CD4-positive, alpha-beta T cell treated with Interleukin-1 beta for 1 hour (primary cell): ENCODE measurements at regions not wholly inside any gene's neighbourhood (a gene's known extent, or its start where the extent isn't known, plus 50 kb on each side); places are given as distances from the start of the nearest gene placed in this dataset.

Source experiments
- DNase-seq, 2 donors: peaks; one replicate each; pipeline ENCODE4 v3.0.0-alpha.2; 2020 to 2022

DNA sequence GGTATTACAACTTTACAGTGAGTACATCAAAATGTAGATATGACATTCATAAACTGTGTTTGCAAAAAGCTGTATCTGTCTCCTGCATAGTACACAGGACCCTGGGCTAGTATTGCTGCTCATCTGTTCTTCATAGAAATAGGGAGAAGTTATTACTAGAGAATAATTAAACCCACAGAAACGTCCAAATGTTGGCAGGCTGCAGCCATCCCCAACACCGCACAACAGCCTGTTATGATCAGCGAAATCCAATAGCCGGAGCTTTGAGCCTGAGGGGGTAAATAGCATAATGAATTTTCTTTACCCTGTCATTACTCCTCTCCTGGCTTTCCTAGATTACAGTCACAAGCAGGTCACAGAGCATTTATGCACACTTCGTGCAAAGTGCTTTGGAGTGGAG, 178.0 kb downstream of the DACT1 start:
- no peak for DNase-seq

DNA sequence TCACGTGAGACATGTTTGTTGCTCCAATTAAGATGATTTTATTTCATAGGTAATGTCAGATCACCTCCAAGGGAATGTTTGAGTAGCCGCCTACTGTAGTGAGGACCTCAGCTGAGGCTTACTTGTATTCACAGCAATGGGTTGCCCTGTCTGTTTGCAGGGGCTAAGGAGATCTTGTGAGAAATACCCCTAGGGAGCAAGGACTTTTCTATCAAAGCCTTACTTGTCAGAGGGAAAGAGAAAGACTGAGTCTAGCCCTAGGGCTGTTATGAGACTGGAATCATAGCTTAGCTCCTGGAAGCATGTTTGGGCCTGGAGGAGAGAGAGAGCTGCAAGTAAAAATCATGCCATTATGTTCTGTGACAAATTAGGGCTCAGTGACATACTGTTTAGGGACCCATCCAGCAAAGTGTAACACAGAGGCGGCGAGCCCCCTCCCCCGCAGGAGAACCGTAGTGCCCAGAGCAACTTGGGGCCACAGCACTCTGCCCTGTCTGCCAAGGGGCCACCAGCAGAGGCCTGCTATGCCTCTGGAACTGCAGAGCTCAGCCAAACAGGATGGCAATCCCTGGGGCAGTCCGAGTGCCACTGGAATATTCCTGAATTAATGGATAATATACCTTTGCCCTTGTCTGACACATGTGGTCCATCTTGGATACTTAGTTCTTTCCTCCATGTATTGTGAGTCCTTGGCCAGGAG, 178.8 kb downstream of the DACT1 start:
- DNase-seq = no peak

DNA sequence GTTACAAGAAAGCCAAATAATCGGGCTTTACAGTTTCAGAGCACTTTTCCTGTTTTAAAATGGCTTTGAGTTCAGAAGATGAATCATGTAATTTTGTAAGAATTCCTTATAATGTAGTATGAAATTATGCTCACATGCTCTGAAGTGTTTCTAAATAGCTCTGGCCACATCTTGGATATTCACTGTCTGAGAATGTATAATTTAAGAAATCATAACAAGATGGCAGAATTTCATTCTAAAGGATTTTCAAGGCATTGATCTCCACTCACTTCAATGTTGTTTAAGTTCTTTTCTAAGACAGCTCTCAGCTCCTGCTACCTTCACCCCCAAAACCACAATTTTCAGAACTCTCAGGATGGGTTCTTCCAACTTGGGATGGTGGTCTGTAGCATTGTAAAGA, 180.1 kb downstream of the DACT1 start:
- DNase-seq = no peak

DNA sequence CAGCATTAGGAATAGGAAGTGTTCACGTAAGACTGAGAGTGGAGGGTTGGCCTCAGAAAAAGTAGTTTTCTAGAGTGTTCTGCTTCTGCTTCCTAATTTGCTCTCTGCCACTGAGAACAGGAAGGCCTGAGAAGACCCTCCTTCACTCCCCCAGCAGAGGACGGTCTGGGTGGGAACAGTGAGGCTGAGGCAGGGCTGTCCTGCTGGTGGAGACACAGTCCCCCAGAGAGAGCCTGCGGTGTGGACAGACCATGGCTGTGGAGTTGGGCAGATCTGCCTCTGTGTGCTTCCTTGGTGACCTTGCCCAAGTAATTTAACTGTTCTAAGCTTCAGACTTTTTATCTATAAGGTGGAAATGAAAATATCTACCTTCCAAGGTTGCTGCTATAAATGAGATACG, 182.3 kb downstream of the DACT1 start:
- no peak for DNase-seq

DNA sequence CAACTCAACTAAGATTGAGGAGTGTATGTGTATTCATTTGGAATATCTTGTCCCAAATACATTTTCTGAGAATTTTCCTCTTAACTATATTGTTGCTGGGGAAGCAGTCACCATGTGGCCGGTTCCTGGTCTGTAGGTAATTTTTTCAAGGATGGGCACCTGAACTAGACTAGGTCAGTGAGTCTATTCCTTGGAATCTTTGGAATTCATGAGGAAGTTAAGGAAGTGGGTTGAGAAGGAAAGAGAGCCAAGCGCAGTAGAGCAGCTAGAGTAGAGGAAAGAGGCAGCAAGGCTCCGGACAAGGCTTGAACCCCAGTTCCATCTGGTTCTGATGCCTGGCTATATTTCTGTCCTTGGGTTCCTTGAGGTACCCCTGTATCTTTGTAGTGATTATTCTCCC, 183.7 kb downstream of the DACT1 start:
- no peak for DNase-seq

DNA sequence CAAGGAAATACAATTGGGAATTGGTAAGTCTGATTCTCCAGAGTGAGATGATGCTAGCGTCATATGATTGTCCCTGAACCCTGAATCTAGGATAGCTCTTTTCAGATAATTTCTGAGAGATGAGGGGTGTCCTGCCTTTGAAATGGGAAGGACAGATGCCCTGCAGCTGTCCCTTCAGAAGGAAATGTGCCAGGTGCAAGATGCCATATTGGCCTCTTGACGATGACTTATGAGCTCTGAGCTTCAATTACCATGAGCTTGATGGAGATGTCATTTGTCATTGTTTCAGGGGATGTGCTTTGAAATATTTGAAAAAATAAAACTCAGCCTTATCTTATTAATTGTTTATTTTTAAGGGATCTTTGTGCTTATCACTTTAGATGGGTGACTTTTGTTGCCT, 185.1 kb downstream of the DACT1 start:
- DNase-seq = no peak

DNA sequence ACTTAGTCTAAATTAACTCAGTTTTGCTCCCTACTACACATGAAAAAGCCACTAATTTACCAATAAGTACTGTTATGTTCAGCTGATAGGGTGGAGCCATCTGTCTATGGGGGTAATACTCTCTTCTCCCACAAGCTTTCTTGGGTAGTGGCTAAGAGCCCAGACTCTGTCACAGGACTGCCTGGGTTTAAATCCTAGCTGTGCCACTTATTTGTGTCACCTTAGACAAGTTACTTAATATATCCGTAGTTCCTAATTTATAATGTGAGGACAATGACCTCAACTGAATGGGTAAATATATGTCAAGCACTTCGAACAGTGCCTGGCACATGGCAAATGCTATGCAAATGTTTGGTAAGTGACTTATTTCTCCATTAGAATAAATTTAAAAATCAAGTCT, 185.6 kb downstream of the DACT1 start:
- no peak for DNase-seq

DNA sequence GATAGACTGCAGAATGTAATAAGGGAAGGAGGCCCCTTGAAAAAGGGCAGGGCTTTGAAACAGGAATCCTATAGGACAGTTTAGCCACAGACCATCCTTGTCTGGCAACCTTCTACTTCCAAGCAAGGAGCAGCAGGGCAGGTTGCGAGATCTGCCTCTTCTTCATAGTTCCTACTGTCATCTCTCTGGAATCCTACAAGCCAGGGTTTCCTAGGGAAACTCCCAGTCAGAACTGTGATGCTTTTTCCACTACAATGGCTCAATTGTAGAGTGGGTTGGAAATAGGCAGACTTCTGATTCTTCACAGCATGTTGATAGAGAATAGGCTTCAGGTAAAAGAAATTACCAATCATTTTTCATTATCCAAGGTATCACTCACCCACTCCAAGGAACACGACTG, 186.3 kb downstream of the DACT1 start:
- DNase-seq = no peak

DNA sequence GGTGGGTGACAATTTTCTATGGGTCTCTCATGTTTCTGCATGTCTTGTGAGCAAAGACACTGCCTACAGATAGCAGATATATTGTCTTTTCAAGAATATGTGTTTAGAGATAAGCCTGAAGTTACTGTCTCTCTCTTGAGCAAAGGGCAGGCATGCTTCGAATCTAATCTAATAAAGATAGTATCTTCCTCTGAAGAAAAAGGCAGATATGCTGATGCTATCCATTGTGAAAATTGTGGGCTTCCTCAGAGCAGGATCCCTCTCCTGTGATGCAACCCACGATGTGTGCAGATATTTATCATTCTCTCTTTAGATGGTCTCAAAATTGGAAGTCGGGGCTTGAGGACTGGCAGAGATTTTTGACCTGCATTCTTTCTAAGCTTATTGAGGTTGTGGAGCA, 187.0 kb downstream of the DACT1 start:
- DNase-seq = no peak

DNA sequence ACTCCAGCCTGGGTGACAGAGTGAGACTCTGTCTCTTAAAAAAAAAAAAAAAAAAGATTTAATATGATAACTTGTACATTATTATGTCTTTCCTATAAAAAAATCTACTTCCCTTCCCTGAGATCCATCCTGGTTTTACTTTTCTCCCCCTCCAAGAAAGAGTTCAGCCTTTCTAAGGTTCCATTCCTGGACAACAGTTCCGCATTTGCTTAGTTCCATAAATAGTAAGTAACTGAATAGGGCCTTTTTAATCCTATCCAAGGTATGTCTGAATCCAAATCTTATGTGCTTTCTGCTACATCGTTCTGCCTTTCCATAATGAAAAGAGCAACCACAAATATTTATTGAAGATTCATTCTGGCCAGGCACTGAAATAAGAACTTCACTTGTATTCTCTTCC, 187.8 kb downstream of the DACT1 start:
- DNase-seq = no peak

DNA sequence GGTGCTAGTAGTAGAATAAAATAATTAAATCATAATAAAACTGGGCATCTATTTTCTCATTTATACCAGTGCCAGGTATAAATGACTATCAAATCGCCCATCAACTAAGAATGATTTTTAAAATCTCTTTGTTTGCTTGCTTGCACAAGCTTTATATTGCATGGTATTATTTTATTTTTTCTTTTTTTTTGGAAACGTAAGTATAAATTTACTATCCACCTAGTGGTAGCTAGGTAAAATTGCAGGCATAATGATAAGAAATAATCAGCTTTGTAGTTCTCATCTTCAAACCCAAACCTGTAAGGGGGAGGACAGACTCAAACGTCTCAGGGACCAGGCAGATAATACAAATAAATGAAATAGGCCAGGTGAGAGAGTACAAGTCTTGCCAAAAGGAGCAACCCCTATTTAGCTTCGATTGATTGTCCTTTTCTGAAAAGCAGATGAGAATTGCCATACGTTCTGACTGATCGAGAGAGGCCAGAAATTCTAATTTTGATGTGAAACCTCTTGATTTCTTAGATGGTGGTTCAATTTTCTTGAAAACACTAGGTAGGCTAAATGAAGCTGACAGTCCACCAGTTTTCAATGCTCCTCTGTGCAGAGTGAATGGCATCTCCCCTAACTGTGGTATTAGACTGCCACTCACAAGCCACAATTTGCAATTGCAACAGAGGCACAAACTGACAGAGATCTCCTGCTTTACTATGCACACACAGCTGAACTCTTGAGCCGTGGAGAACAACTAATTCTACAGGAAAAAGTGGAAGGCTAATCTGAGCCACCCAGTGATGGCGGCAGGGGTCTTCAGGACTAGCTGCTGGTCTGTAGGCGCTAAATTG, 189.3 kb downstream of the DACT1 start:
- no peak for DNase-seq

DNA sequence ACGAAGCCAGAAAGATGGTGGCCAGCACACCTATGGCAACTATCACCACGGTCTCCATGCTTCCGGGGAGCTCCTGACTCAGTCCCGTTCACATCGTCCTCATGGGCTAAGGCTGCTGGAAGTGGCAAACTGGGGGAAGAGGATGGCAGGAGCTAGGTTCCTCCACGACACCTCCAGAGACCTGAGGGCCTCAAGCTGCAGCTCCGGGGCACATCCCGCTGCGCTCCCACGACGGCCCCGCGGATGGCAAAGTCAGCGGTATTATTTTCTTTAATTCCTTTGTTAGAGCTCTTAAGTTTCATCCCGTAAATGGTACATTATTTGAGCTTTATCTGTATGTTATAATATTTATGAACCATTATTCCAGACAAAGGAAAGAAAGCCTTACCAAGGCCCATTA, 190.5 kb downstream of the DACT1 start:
- no peak for DNase-seq

DNA sequence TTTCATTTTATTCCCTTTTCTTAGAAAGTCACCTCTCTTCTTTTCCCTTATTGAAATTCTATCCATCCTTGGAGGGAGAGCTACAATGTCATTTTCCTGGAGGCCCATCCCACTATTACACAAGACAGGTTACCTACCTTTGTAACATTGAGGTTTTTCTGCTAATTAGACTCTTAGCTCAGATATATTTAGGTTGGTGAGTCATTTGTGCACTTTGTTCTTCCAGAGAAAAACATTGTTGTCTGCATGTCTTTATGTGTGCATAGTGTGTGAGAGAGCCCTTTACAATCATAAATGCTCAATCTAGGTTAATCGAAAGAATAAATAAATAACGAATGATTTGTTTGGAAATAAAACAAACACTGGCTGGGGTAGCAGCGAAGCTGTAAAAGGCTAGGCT, 191.8 kb downstream of the DACT1 start:
- DNase-seq = no peak

DNA sequence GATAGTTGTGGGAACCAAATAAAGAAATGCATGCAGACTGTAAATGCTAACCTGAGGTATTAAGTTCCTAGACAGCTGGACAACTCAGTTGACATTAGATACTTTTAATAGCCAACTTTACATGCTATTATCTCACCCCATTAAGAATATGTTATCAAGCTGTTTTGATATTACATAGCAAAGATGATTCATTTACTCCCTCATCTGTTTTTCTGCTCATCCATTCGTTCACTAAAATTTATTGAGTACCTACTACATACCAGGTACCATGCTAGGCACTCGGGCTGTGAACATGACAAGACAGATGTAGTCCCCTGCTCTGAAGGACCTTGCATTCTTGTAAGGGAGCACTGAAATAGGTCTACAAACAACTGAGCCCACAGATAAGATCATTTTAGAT, 192.4 kb downstream of the DACT1 start:
- DNase-seq = no peak

DNA sequence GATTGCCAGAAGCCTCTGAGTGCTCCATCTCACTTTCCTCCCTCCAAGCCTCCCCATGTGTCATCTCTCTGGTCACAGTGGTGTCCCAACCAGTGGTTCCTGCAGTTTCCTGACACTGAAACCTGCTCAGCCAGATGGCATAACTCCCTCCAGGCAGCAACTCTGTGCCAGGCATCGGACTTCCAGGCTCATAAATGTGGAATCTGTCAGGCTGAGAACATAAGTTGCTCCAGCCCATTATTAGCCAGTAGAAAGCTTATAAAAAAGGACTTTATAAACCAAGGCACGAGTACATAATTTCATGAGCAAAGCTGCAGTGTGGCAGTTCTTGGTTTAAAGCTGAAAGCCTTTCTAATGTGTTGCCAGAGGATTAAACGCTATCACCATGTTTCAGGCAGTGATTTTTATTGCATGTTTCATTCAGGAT, 194.3 kb downstream of the DACT1 start:
- no peak for DNase-seq

DNA sequence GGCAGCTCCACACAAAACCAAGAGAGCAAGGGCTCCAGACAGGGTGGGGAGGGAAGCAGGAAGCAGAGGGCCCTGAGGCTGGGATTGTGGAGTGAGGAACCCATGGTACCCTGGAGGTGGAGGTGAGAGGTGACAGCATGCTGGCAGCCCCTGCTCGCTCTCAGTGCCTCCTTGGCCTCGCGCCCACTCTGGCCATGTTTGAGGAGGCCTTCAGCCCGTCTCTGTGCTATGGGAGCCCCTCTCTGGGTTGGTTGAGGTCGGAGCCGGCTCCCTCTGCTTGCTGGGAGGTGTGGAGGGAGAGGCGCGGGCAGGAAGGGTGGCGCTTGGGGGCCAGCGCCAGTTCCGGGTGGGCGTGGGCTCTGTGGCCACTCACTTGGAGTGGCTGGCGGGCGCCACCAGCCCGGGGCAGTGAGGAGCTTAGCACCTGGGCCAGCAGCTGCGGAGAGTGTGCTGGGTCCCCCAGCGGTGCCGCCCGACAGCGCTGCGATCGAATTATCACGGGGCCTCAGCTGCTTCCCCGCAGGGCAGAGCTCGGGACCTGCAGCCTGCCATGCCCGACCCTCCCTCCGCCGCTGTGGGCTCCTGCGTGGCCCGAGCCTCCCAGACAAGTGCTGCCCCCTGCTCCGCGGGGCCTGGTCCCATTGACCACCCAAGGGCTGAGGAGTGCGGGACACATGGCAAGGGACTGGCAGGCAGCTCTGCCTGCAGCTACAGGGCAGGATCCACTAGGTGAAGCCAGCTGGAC, 196.0 kb downstream of the DACT1 start:
- no peak for DNase-seq

DNA sequence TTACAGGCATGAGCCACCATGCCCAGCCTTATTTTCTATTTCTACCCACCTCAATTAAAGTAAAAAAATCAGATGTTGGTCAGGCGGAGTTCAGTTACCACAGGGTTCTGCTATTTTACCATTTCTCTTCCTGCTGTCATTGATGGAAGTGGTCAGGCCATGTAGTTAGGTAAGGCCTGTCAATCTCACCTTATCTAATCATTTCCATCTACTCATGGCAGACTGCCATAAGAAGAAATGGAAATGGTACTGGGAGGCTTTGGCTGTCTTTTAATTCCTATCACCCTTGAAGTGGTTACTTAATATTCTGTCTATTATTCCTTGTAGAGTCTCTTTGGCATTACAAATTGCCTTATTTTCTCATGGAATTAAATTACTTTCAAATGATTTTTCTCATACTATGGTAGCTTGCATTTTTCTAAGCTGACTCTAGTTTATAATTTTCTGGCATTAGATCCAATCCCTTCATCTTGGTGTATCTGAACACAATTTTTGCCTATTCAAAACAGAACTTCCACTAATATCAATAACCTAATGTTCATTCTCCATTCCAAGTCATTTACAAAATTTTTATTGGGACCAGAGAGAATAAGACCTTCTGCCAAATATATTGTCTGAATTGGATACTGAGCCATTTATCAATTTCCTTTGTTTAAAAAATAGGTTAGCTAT, 198.7 kb downstream of the DACT1 start:
- DNase-seq = no peak

DNA sequence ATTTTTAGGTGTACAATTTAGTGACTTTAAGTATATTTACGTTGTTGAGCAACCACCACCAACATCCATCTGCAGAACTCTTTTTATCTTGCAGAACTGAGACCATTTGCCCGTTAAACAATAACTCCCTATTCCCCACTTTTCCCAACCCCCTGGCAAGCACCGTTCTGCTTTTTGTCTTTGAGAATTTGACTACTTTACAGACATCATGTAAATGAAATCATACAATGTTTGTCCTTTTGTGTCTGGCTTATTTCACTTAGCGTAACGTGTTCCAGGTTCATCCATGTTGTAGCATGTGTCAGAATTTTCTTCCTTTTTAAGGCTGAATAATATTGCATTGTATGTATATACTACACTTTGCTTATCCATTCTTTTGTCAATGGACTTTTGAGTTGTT, 201.5 kb downstream of the DACT1 start:
- no peak for DNase-seq

DNA sequence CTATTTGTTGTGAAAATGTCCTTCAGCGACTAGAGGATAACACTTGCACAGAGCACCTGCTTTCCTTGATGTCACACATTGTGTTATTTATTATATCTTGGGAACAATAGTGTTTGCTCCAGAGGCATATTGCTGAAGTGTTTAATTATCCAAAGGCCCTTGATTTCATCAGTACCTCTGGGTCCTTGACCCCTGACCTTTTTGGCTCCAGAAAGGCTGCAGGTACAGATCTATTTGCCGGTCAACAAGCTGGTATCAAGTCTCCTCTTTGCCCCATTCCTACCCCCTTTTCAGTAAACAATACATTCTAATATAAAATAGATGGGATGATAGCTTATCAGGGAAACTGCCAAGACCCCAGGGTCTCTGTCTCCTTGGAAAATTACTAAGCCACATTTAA, 206.8 kb downstream of the DACT1 start:
- no peak for DNase-seq

DNA sequence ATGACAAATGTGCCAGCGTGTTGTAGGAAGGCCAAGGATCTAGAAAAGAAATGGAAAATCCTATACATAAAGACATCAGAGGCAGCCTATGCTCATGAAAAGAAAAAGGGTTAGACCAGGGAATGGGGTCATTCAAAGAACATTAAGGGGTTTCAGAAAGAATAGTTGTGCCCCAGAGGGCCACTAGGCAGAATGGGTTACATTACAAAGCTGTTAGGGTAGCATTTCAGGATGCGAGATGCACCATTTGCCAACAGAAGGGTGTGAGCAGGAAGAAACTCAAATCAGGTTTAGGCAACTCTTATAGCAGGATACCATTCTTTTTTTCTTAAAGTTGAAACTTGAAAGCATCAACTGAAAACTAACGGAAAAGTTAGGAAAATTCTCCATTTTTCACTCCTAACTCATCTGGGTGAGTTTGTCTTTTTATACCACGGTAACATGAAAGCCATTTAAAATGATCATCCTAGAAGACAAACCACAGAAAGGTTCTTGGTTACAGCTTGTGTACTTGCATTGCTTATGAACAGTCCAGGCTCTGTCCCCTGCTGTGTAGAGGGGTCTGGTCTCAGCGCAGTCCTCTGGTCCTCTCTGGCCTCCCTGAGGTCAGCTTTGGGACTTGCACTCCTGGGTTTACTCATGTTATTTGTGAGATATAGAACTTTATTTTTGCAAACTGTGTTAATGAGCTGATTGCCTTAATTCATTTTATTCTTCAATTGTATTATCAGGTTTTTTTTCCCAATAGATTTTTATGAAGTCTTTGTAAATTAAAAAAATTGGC, 209.1 kb downstream of the DACT1 start:
- no peak for DNase-seq

DNA sequence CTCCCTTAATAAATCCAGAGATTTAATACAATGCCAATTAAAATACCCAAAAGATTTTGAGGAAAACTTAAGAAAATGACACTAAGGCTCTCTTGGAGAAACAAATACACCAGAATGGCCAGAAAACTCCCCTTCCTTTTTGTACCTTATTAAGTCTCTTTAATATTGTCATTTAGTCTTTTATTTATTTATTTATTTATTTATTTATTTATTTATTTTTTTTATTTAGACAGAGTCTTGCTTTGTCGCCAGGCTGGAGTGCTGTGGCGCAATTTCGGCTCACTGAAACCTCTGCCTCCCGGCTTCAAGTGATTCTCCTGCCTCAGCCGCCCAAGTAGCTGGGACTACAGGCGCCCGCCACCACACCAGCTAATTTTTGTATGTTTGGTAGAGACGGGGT, 210.6 kb downstream of the DACT1 start:
- DNase-seq = no peak

DNA sequence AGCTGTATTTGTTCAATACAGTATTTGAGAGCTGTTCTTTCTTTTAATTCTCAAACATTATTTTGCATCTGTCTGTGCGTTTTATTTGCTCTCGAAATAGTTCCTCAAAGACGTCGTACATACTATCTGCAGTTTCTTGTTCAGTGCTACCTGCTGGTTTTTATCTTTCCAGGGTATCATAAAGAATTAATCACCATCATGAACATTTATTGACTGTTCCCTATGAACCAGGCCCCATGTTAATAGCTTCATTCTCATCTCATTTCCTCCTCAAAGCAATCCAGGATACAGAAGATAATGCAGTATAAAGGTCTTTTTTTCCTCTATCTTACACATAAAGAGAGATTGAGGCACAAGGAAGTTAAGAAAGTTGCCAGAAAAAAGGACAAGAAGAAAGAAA, 211.8 kb downstream of the DACT1 start:
- DNase-seq = no peak

DNA sequence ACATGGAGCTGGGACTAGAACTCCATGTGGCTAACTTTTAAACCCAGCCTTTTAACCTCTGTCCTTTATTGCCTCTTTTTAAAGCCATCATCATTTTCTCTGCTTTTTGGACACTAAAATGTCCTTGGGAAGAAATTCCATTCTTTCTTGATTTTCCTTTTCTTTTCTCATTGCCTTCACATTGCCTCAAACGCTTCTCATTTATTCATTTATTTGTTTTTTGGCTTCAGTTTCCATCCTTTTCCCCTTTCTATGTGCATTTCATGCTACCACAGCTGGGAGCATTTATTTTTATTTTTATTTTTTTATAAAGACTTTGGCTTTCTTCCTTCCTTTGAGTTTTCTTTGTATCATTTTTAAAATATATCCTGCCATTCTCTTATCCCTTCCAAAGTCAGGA, 212.2 kb downstream of the DACT1 start:
- DNase-seq = no peak
